ENCODE measurements at regions not wholly inside any gene's neighbourhood (a gene's known extent, or its start where the extent isn't known, plus 50 kb on each side); places are given as distances from the start of the nearest gene placed in this dataset.

- Histone ChIP-seq H3K9ac (ENCODE audit: low read length in 5 of 5) (peak overlapping the region in 4 of 5 donors; percentile 16 to 54 (median 32)), H3K27ac (ENCODE audit: low read depth, low read length) (peak overlapping the region; percentile 1), H3K9me3 (ENCODE audit: control insufficient read depth in 5 of 5, low read length in 5 of 5) (no peaks in the 10 kb centered on the region), H3K4me1 (ENCODE audit: control insufficient read depth in 5 of 5, insufficient read depth in 5 of 5, low read length in 5 of 5) (peaks cover 3 to 38% (median 15%) of the 10 kb centered on the region in 5 donors), H3K4me3 (ENCODE audit: low read depth in 1 of 5, low read length in 5 of 5) (peak overlapping the region in 2 of 5 donors; percentile 16 to 32), H3K27me3 (ENCODE audit: control insufficient read depth in 5 of 5, insufficient read depth in 4 of 5, low read length in 5 of 5) (no peaks in the 10 kb centered on the region), H3K36me3 (ENCODE audit: control insufficient read depth in 5 of 5, insufficient read depth in 5 of 5, low read length in 5 of 5) (no peaks in the 10 kb centered on the region)
Measured at GRCh38 chr3:8443829-8444791, 57.5 kb upstream of the LMCD1 start.

- Histone ChIP-seq H3K27ac (ENCODE audit: low read depth, low read length) (no peak overlapping the region), H3K4me1 (ENCODE audit: control insufficient read depth in 5 of 5, insufficient read depth in 5 of 5, low read length in 5 of 5) (peaks cover 3 to 38% (median 15%) of the 10 kb centered on the region in 5 donors), H3K4me3 (ENCODE audit: low read depth in 1 of 5, low read length in 5 of 5) (no peak overlapping the region), H3K9ac (ENCODE audit: low read length in 5 of 5) (peak overlapping the region in 1 of 5 donors; percentile 33), H3K9me3 (ENCODE audit: control insufficient read depth in 5 of 5, low read length in 5 of 5) (no peaks in the 10 kb centered on the region), H3K27me3 (ENCODE audit: control insufficient read depth in 5 of 5, insufficient read depth in 4 of 5, low read length in 5 of 5) (no peaks in the 10 kb centered on the region), H3K36me3 (ENCODE audit: control insufficient read depth in 5 of 5, insufficient read depth in 5 of 5, low read length in 5 of 5) (no peaks in the 10 kb centered on the region)
Measured at GRCh38 chr3:8444883-8445282, 56.7 kb upstream of the LMCD1 start.

- H3K4me3 ChIP-seq (ENCODE audit: low read depth in 1 of 5, low read length in 5 of 5), result no peak overlapping the region
- H3K9ac ChIP-seq (ENCODE audit: low read length in 5 of 5), result no peak overlapping the region
- H3K36me3 ChIP-seq (ENCODE audit: control insufficient read depth in 5 of 5, insufficient read depth in 5 of 5, low read length in 5 of 5), result no peaks in the 10 kb centered on the region
- no peak overlapping the region for H3K27ac ChIP-seq (ENCODE audit: low read depth, low read length)
- no peaks in the 10 kb centered on the region for H3K27me3 ChIP-seq (ENCODE audit: control insufficient read depth in 5 of 5, insufficient read depth in 4 of 5, low read length in 5 of 5)
- H3K4me1 ChIP-seq (ENCODE audit: control insufficient read depth in 5 of 5, insufficient read depth in 5 of 5, low read length in 5 of 5), result peaks cover 3 to 38% (median 15%) of the 10 kb centered on the region in 5 donors
- H3K9me3 ChIP-seq (ENCODE audit: control insufficient read depth in 5 of 5, low read length in 5 of 5), result no peaks in the 10 kb centered on the region
Measured at GRCh38 chr3:8445861-8446260, 55.8 kb upstream of the LMCD1 start.

DNA sequence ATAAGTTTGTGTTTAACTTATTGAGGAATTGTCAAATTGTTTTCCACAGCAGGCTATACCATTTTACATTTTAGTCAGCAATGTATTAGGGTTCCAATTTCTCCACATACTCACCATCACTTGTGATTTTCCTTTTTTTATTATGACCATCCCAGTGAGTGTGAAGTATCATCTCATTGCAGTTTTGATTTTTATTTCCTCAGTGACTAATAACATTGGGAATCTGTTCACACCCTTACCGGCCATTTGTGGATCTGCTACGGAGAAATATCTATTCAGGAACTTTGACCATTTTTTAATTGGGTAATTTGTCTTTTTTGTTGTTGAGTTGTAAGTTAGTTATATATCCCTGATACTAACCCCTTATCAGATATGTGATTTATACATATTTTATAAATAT, 54.8 kb upstream of the LMCD1 start:
- Histone ChIP-seq H3K4me3 (ENCODE audit: low read depth in 1 of 5, low read length in 5 of 5) (no peak overlapping the region), H3K9me3 (ENCODE audit: control insufficient read depth in 5 of 5, low read length in 5 of 5) (no peaks in the 10 kb centered on the region), H3K36me3 (ENCODE audit: control insufficient read depth in 5 of 5, insufficient read depth in 5 of 5, low read length in 5 of 5) (no peaks in the 10 kb centered on the region), H3K27me3 (ENCODE audit: control insufficient read depth in 5 of 5, insufficient read depth in 4 of 5, low read length in 5 of 5) (no peaks in the 10 kb centered on the region), H3K9ac (ENCODE audit: low read length in 5 of 5) (no peak overlapping the region), H3K4me1 (ENCODE audit: control insufficient read depth in 5 of 5, insufficient read depth in 5 of 5, low read length in 5 of 5) (peaks cover 3 to 47% (median 15%) of the 10 kb centered on the region in 5 donors), H3K27ac (ENCODE audit: low read depth, low read length) (no peak overlapping the region)

DNA sequence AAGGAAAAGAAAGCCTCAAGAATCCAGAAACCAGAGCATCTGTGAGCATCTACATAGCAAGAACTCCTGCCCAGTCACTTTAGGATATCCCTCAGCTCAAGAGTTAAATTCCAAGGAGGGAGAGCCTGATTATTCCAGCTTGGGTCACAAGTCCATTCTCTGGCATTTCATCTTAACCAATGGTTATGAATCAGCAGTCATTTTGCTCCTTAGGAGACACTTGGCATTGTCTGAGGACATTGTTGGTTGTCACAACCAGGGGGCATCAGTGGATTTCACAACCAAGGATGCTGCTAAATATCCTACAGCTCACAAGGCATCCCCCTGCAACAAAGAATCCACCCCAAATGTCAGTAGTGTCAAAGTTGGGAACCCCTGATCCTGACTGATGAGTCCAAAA, 51.0 kb upstream of the LMCD1 start:
- H3K4me1 ChIP-seq (ENCODE audit: control insufficient read depth in 5 of 5, insufficient read depth in 5 of 5, low read length in 5 of 5), result peaks cover 0 to 17% (median 0%) of the 10 kb centered on the region in 5 donors
- H3K9ac ChIP-seq (ENCODE audit: low read length in 5 of 5), result no peak overlapping the region
- no peaks in the 10 kb centered on the region for H3K36me3 ChIP-seq (ENCODE audit: control insufficient read depth in 5 of 5, insufficient read depth in 5 of 5, low read length in 5 of 5)
- no peak overlapping the region for H3K4me3 ChIP-seq (ENCODE audit: low read depth in 1 of 5, low read length in 5 of 5)
- H3K27me3 ChIP-seq (ENCODE audit: control insufficient read depth in 5 of 5, insufficient read depth in 4 of 5, low read length in 5 of 5), result no peaks in the 10 kb centered on the region
- no peaks in the 10 kb centered on the region for H3K9me3 ChIP-seq (ENCODE audit: control insufficient read depth in 5 of 5, low read length in 5 of 5)
- H3K27ac ChIP-seq (ENCODE audit: low read depth, low read length), result no peak overlapping the region

DNA sequence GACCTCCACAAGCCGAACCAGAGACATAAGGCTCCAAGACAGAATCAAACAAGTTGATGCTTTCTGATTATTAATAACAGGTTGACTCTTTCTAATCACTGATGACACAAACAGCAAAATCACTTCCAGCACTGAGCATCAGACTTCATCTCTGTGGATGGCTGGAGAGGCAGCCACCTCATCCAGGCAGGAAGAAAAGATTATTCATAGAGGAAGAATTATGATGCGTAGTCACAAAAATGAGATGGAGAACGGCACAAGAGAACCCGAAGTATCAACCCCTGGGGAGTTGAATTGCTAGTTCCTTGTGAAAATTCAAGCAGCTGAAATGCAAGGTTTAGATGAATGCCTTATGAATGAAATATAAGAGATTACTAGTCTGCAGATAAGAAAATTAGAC, 49.9 kb upstream of the LMCD1 start:
- Histone ChIP-seq H3K36me3 (ENCODE audit: control insufficient read depth in 5 of 5, insufficient read depth in 5 of 5, low read length in 5 of 5) (no peaks in the 10 kb centered on the region), H3K27ac (ENCODE audit: low read depth, low read length) (no peak overlapping the region), H3K4me3 (ENCODE audit: low read depth in 1 of 5, low read length in 5 of 5) (no peak overlapping the region)

More for the DNA sequence above, 49.9 kb upstream of the LMCD1 start:
- Histone ChIP-seq H3K9me3 (ENCODE audit: control insufficient read depth in 5 of 5, low read length in 5 of 5) (no peaks in the 10 kb centered on the region), H3K9ac (ENCODE audit: low read length in 5 of 5) (no peak overlapping the region), H3K4me1 (ENCODE audit: control insufficient read depth in 5 of 5, insufficient read depth in 5 of 5, low read length in 5 of 5) (peaks cover 0 to 13% (median 1%) of the 10 kb centered on the region in 5 donors), H3K27me3 (ENCODE audit: control insufficient read depth in 5 of 5, insufficient read depth in 4 of 5, low read length in 5 of 5) (no peaks in the 10 kb centered on the region)

Data from subcutaneous abdominal adipose tissue (tissue), 5 donors.